HepG2 (cell line): ENCODE measurements at regions not wholly inside any gene's neighbourhood (a gene's known extent, or its start where the extent isn't known, plus 50 kb on each side); places are given as distances from the start of the nearest gene placed in this dataset.

ENCODE experiments used
- ATAC-seq: fragments of 200-7000 bp; cut with Tn5 transposase; 3 replicates; pipeline ENCODE4 v1.9.1; 2020; ENCODE audit warnings: mild to moderate bottlenecking, moderate library complexity
- BruUV-seq: library from RNA; stranded (reverse); fragments of 400-500 nt; replicated peaks from 2 replicates; lab custom pipeline; 2021; lab: Mats Ljungman, UMichigan
- CTCF ChIA-PET: fragments of 300-600 bp; formaldehyde crosslinking; extraction: SDS; loops from one replicate; lab custom pipeline; 2021; ENCODE audit warnings: low total read pairs, inconsistent platforms, low intra/inter-chr PET ratio; lab: Yijun Ruan, JAX
- POLR2A ChIA-PET: fragments of 350-600 bp; sonication (Branson Sonifier 250); formaldehyde crosslinking; loops from one replicate; lab custom pipeline; 2020; ENCODE audit warnings: antibody characterized with exemption, inconsistent platforms; lab: Yijun Ruan, JAX
- DNase-seq: peaks from one replicate; pipeline ENCODE4 v3.0.0-alpha.2; 2015; ENCODE audit warnings: low spot score
- FAIRE-seq: peaks from 3 replicates; lab custom pipeline; 2011; peaks lifted over from hg19 to GRCh38; lab: Jason Lieb, UNC
- H2AFZ ChIP-seq: one replicate; pipeline ENCODE4 v1.6.1; 2011; ENCODE audit warnings: low read length, inconsistent platforms
- H3K27ac ChIP-seq: fragments of 300-600 bp; 3 replicates; pipeline ENCODE4 v1.8.0; 2011; ENCODE audit warnings: mixed run types, mild to moderate bottlenecking, mixed read lengths, low read length, inconsistent platforms; ENCODE audit not compliant: insufficient read depth; ENCODE audit errors: extremely low read length
- H3K27me3 ChIP-seq, 2 experiments: fragments of 200-600 bp in 1 of 2; 2 replicates in 1 of 2; 3 replicates in 1 of 2; pipeline versions ENCODE4 v1.6.0 to v1.8.0; 2011; ENCODE audit warnings: low read length in 2 of 2, mild to moderate bottlenecking in 2 of 2, moderate library complexity in 2 of 2, inconsistent platforms in 1 of 2; ENCODE audit not compliant: insufficient read depth in 2 of 2, control insufficient read depth in 1 of 2
- H3K36me3 ChIP-seq, 2 experiments: fragments of 200-600 bp in 1 of 2; replicated peaks in 1 of 2; 2 replicates in 1 of 2; 3 replicates in 1 of 2; pipeline versions ENCODE4 v1.5.1 to v1.8.0; 2011; ENCODE audit warnings: low read length in 2 of 2, inconsistent platforms in 1 of 2; ENCODE audit not compliant: insufficient read depth in 2 of 2, control insufficient read depth in 1 of 2
- H3K4me1 ChIP-seq: 2 replicates; pipeline ENCODE4 v1.5.1; 2012; ENCODE audit warnings: low read length, inconsistent platforms; ENCODE audit not compliant: insufficient read depth
- H3K4me2 ChIP-seq: 2 replicates; pipeline ENCODE4 v1.6.0; 2011; ENCODE audit warnings: low read depth, low read length, inconsistent platforms
- H3K4me3 ChIP-seq, 3 experiments: fragments of 200-600 bp in 1 of 3; sonication (generic), shearing (Covaris generic) in 1 of 3; replicated peaks in 1 of 3; 2 replicates each; pipeline ENCODE4 v1.5.1; 2011 to 2016; ENCODE audit warnings: low read length in 3 of 3, inconsistent platforms in 2 of 3, low read depth in 2 of 3, mild to moderate bottlenecking in 2 of 3, control low read depth in 1 of 3, mixed read lengths in 1 of 3; ENCODE audit not compliant: insufficient read depth in 1 of 3
- H3K79me2 ChIP-seq: one replicate; pipeline ENCODE4 v1.6.1; 2011; ENCODE audit warnings: low read length, inconsistent platforms; ENCODE audit not compliant: insufficient read depth
- H3K9ac ChIP-seq: 2 replicates; pipeline ENCODE4 v1.6.0; 2011; ENCODE audit warnings: mild to moderate bottlenecking, low read depth, low read length, inconsistent platforms; ENCODE audit not compliant: insufficient read depth
- H3K9me3 ChIP-seq: 2 replicates; pipeline ENCODE4 v1.5.1; 2012; ENCODE audit warnings: mild to moderate bottlenecking, low read length
- H4K20me1 ChIP-seq: 2 replicates; pipeline ENCODE4 v1.6.0; 2011; ENCODE audit warnings: inconsistent platforms, mild to moderate bottlenecking, low read length, moderate library complexity; ENCODE audit not compliant: insufficient read depth
- ATF4 ChIP-seq, 2 experiments: fragments of 450-650 bp in 1 of 2; sonication (generic) in 1 of 2; formaldehyde crosslinking; IDR thresholded peaks; 2 replicates each; pipeline versions ENCODE4 v1.5.0 to v1.8.0; 2020 to 2022; ENCODE audit warnings: mild to moderate bottlenecking in 1 of 2, missing genetic modification reagents in 1 of 2
- LBX2 ChIP-seq: sonication (generic); formaldehyde crosslinking; IDR thresholded peaks from 2 replicates; pipeline ENCODE4 v1.5.0; 2020; ENCODE audit warnings: missing genetic modification reagents, mild to moderate bottlenecking, borderline replicate concordance
- MXD1 ChIP-seq: sonication (generic); formaldehyde crosslinking; IDR thresholded peaks from 2 replicates; pipeline ENCODE4 v1.4.0; 2020; ENCODE audit warnings: mild to moderate bottlenecking, missing genetic modification reagents
- THAP9 ChIP-seq: sonication (generic); formaldehyde crosslinking; IDR thresholded peaks from 2 replicates; pipeline ENCODE4; 2020; ENCODE audit warnings: missing genetic modification reagents, mild to moderate bottlenecking, borderline replicate concordance
- ZBTB7B ChIP-seq: sonication (generic); formaldehyde crosslinking; IDR thresholded peaks from 2 replicates; pipeline ENCODE4 v1.4.0; 2020; ENCODE audit warnings: missing genetic modification reagents
- ZNF276 ChIP-seq: sonication (generic); formaldehyde crosslinking; IDR thresholded peaks from 2 replicates; pipeline ENCODE4 v1.4.0; 2020; ENCODE audit warnings: mild to moderate bottlenecking, low read depth, missing genetic modification reagents
- ZNF556 ChIP-seq: sonication (generic); formaldehyde crosslinking; IDR thresholded peaks from 2 replicates; pipeline ENCODE4 v1.4.0; 2020; ENCODE audit warnings: mild to moderate bottlenecking, missing genetic modification reagents, borderline replicate concordance
- ZNF687 ChIP-seq: sonication (generic); formaldehyde crosslinking; IDR thresholded peaks from 2 replicates; pipeline ENCODE4 v1.5.1; 2020; ENCODE audit warnings: mild to moderate bottlenecking, missing genetic modification reagents, moderate library complexity
- ZNF800 ChIP-seq: sonication (generic); formaldehyde crosslinking; IDR thresholded peaks from 2 replicates; pipeline ENCODE4 v1.4.0; 2020; ENCODE audit warnings: missing genetic modification reagents
- WGBS: methylation state at CpG from one replicate; pipeline ENCODE4 v1.1.6; 2017; ENCODE audit warnings: low lambda C conversion rate; 5-methylcytosine and 5-hydroxymethylcytosine counted together
- in situ Hi-C: cut with HindIII; loops from 2 replicates; pipeline ENCODE4 v1.10.0; 2017; ENCODE audit warnings: low pct_unique_long_range_greater_than_20kb; ENCODE audit not compliant: extremely low pct_ligation_motif_present
- intact Hi-C: fragments of 100-400 bp; cut with micrococcal nuclease; formaldehyde crosslinking; loops from one replicate; pipeline ENCODE4 v1.10.0; 2022; ENCODE audit not compliant: unreplicated experiment

- FAIRE-seq, result no peak
- H3K79me2 ChIP-seq, result peaks cover 45% of the 10 kb centered on the region
- TF ChIP-seq ZBTB7B (CRISPR knock-in tag) (no peak), MXD1 (CRISPR knock-in tag) (no peak), ZNF687 (CRISPR knock-in tag) (no peak), LBX2 (no peak), THAP9 (CRISPR knock-in tag) (no peak), ZNF800 (CRISPR knock-in tag) (no peak), ZNF276 (no peak), ZNF556 (no peak), ATF4 (CRISPR knock-in tag; IDR thresholded peaks at IDR 0.05) (no peak)
These were observed 192.6 kb upstream of the FOXN3 start for GRCh38 chr14:89609500-89610100.

More at GRCh38 chr14:89609500-89610100, 192.6 kb upstream of the FOXN3 start:
- no TSS peak for BruUV-seq
- no peaks in the 10 kb centered on the region for H3K36me3 ChIP-seq
- H3K27me3 ChIP-seq, result no peaks in the 10 kb centered on the region
- DNase-seq, result no peak
- no peak overlapping the region for H3K9ac ChIP-seq
- in situ Hi-C loops (no loop called here), intact Hi-C loops (loop anchor here (10.0 kb wide), 2 partner anchors 165 to 305 kb away; no protein-coding TSS in a partner anchor)
- peaks cover 6% of the 10 kb centered on the region for H3K4me1 ChIP-seq
- H3K4me3 ChIP-seq, result no peak overlapping the region
- WGBS, result 97% methylated on average over 12 of the region's 12 CpGs
- H3K9me3 ChIP-seq, result no peaks in the 10 kb centered on the region
- H3K4me2 ChIP-seq, result no peak overlapping the region
- no peak overlapping the region for H2AFZ ChIP-seq
- ChIA-PET CTCF (no interaction called here), POLR2A (no interaction called here)
- H3K27ac ChIP-seq, result no peak overlapping the region
- ATAC-seq, result no peak
- 0 out of 2 replicates have a peak, but pooled peaks cover 6% of the 10 kb centered on the region for H4K20me1 ChIP-seq
